ENCODE measurements at regions not wholly inside any gene's neighbourhood (a gene's known extent, or its start where the extent isn't known, plus 50 kb on each side); places are given as distances from the start of the nearest gene placed in this dataset.

- TF ChIP-seq ZFP3 (CRISPR knock-in tag; IDR thresholded peaks at IDR 0.05) (no peak), TOX (CRISPR knock-in tag; IDR thresholded peaks at IDR 0.05; ENCODE audit: borderline replicate concordance) (no peak), SNAI2 (CRISPR knock-in tag; IDR thresholded peaks at IDR 0.05) (no peak), GLIS3 (CRISPR knock-in tag; IDR thresholded peaks at IDR 0.05) (no peak), PPARA (CRISPR knock-in tag; IDR thresholded peaks at IDR 0.05; ENCODE audit: borderline replicate concordance) (no peak), POU6F1 (CRISPR knock-in tag; IDR thresholded peaks at IDR 0.05; ENCODE audit: borderline replicate concordance, low read depth) (no peak), BACH2 (CRISPR knock-in tag; IDR thresholded peaks at IDR 0.05; ENCODE audit: borderline replicate concordance) (no peak), CREB5 (CRISPR knock-in tag; IDR thresholded peaks at IDR 0.05; ENCODE audit: low read depth) (no peak), ZNF8 (CRISPR knock-in tag; IDR thresholded peaks at IDR 0.05) (no peak), RARB (CRISPR knock-in tag; IDR thresholded peaks at IDR 0.05) (no peak), ISL1 (CRISPR knock-in tag; IDR thresholded peaks at IDR 0.05) (no peak), ZNF70 (CRISPR knock-in tag; IDR thresholded peaks at IDR 0.05) (no peak), TSHZ2 (CRISPR knock-in tag; IDR thresholded peaks at IDR 0.05) (no peak), ARNTL (CRISPR knock-in tag; IDR thresholded peaks at IDR 0.05; ENCODE audit: borderline replicate concordance, low read depth) (no peak), OSR1 (CRISPR knock-in tag; IDR thresholded peaks at IDR 0.05) (no peak), CSRNP3 (CRISPR knock-in tag; IDR thresholded peaks at IDR 0.05) (no peak)
- peak; percentile 73 for ATAC-seq
These were observed 133.0 kb upstream of the STK32A start for GRCh38 chr5:147101659-147102369.

GRCh38 chr5:147112899-147113298, 121.9 kb upstream of the STK32A start:
- no peak for ATAC-seq
- TF ChIP-seq GLIS3 (CRISPR knock-in tag; IDR thresholded peaks at IDR 0.05) = no peak
- no peak for TF ChIP-seq CSRNP3 (CRISPR knock-in tag; IDR thresholded peaks at IDR 0.05)
- TF ChIP-seq TOX (CRISPR knock-in tag; IDR thresholded peaks at IDR 0.05; ENCODE audit: borderline replicate concordance) = no peak
- TF ChIP-seq ZFP30 (CRISPR knock-in tag; IDR thresholded peaks at IDR 0.05) = no peak
- TF ChIP-seq BACH2 (CRISPR knock-in tag; IDR thresholded peaks at IDR 0.05; ENCODE audit: borderline replicate concordance) = no peak
- TF ChIP-seq ISL1 (CRISPR knock-in tag; IDR thresholded peaks at IDR 0.05) = no peak
- TF ChIP-seq PATZ1 (CRISPR knock-in tag; IDR thresholded peaks at IDR 0.05; ENCODE audit: borderline replicate concordance) = no peak
- TF ChIP-seq TCF4 (CRISPR knock-in tag; IDR thresholded peaks at IDR 0.05; ENCODE audit: borderline replicate concordance) = no peak
- TF ChIP-seq ZC3H10 (CRISPR knock-in tag; IDR thresholded peaks at IDR 0.05) = no peak
- TF ChIP-seq PPARA (CRISPR knock-in tag; IDR thresholded peaks at IDR 0.05; ENCODE audit: borderline replicate concordance) = no peak
- TF ChIP-seq OSR1 (CRISPR knock-in tag; IDR thresholded peaks at IDR 0.05) = no peak
- no peak for TF ChIP-seq ZNF8 (CRISPR knock-in tag; IDR thresholded peaks at IDR 0.05)

All from SK-N-SH treated with all-trans-retinoic acid at 6 μM for 48 hours (cell line).